Natural killer cell treated with Interleukin-12 subunit alpha and Interleukin-12 subunit beta and Interleukin-15 and Interleukin-18, amount 100 ng/mL, for 72 hours (primary cell): ENCODE measurements at regions not wholly inside any gene's neighbourhood (a gene's known extent, or its start where the extent isn't known, plus 50 kb on each side); places are given as distances from the start of the nearest gene placed in this dataset.
"Not testable (repeated sequence)": the region's sequence is repeated elsewhere in the genome, so short reads cannot be mapped to it uniquely, and the experiment has no call there.

Experiments used
- ATAC-seq, 2 donors: fragments of 150-1000 bp; cut with Tn5 transposase in 1 of 2; sonication (Bioruptor Pico), chemical (Tn5 transposase) in 1 of 2; 2 replicates each; pipeline ENCODE4 v1.10.0; 2021
- DNase-seq: peaks from one replicate; pipeline ENCODE4 v3.0.0; 2022; ENCODE audit warnings: low spot score
- H3K27ac Mint-ChIP-seq, 2 donors: 1 replicate in 1 of 2; 2 replicates in 1 of 2; pipeline ENCODE4 v1.8.0; 2022; ENCODE audit warnings: mixed read lengths in 2 of 2, mild to moderate bottlenecking in 1 of 2, moderate library complexity in 1 of 2
- H3K27me3 Mint-ChIP-seq, 2 donors: 1 replicate in 1 of 2; 2 replicates in 1 of 2; pipeline ENCODE4 v1.8.0; 2022; ENCODE audit warnings: mixed read lengths in 2 of 2
- H3K36me3 Mint-ChIP-seq: one replicate; pipeline ENCODE4 v1.8.0; 2022; ENCODE audit warnings: mixed read lengths
- H3K4me1 Mint-ChIP-seq, 2 donors: 1 replicate in 1 of 2; 2 replicates in 1 of 2; pipeline ENCODE4 v1.8.0; 2022; ENCODE audit warnings: low read depth in 2 of 2, mixed read lengths in 2 of 2, mild to moderate bottlenecking in 1 of 2
- H3K4me3 Mint-ChIP-seq: one replicate; pipeline ENCODE4 v1.8.0; 2022; ENCODE audit warnings: mixed read lengths
- H3K9me3 Mint-ChIP-seq: 2 replicates; pipeline ENCODE4 v1.8.0; 2022; ENCODE audit warnings: mixed read lengths

- not testable (repeated sequence) for ATAC-seq, H3K27ac Mint-ChIP-seq, DNase-seq, H3K27me3 Mint-ChIP-seq, H3K4me1 Mint-ChIP-seq, H3K4me3 Mint-ChIP-seq
- Mint-ChIP-seq H3K36me3 (peaks cover 15% of the 10 kb centered on the region), H3K9me3 (peaks cover 26% of the 10 kb centered on the region)
Measured at GRCh38 chr4:85216571-85216970, 250.1 kb upstream of the WDFY3 start.

DNA sequence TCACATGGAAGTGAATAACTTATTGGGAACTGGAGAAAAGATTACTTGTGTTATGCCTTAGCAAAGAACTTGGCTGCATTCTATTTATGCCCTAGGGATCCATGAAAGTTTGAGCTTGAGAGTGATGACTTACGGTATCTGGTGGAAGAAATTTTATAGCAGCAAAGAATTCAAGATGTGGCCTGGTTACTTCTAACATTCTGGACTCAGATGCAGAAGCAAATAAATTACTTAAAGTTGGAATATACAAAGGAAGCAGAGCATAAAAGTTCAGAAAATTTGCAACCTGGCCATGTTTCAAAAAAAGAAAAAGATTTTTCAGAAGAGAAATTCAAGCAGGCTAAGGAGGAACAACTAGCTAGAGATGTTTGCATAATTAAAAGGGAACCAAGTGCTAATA is 252.3 kb upstream of the WDFY3 start:
- DNase-seq = no peak
- H3K27me3 Mint-ChIP-seq = no peaks in the 10 kb centered on the region
- H3K27ac Mint-ChIP-seq = no peak overlapping the region
- no peaks in the 10 kb centered on the region for H3K4me1 Mint-ChIP-seq
- H3K36me3 Mint-ChIP-seq = peaks cover 20% of the 10 kb centered on the region
- no peak overlapping the region for H3K4me3 Mint-ChIP-seq
- no peak for ATAC-seq
- peaks cover 18% of the 10 kb centered on the region for H3K9me3 Mint-ChIP-seq

GRCh38 chr4:85221606-85222005 is 253.3 kb upstream of the ARHGAP24 start:
- Mint-ChIP-seq H3K9me3 (peaks cover 39% of the 10 kb centered on the region), H3K27ac (no peak overlapping the region), H3K27me3 (no peaks in the 10 kb centered on the region), H3K4me3 (no peak overlapping the region), H3K4me1 (no peaks in the 10 kb centered on the region), H3K36me3 (peaks cover 20% of the 10 kb centered on the region)
- ATAC-seq (no peak), DNase-seq (no peak)

GRCh38 chr4:85222561-85222960 is 252.4 kb upstream of the ARHGAP24 start:
- Mint-ChIP-seq H3K27me3 (no peaks in the 10 kb centered on the region), H3K4me1 (no peaks in the 10 kb centered on the region), H3K27ac (no peak overlapping the region), H3K4me3 (no peak overlapping the region), H3K36me3 (peaks cover 19% of the 10 kb centered on the region), H3K9me3 (peaks cover 40% of the 10 kb centered on the region)
- DNase-seq (no peak), ATAC-seq (no peak)

- H3K27ac Mint-ChIP-seq = no peak overlapping the region
- DNase-seq = peak; percentile 26
- no peaks in the 10 kb centered on the region for H3K4me1 Mint-ChIP-seq
- peaks cover 6% of the 10 kb centered on the region for H3K36me3 Mint-ChIP-seq
- peaks cover 35% of the 10 kb centered on the region for H3K9me3 Mint-ChIP-seq
- H3K4me3 Mint-ChIP-seq = no peak overlapping the region
- no peaks in the 10 kb centered on the region for H3K27me3 Mint-ChIP-seq
- no peak for ATAC-seq
Measured at GRCh38 chr4:85228264-85228663, 246.7 kb upstream of the ARHGAP24 start.

- DNase-seq (no peak), ATAC-seq (no peak)
- Mint-ChIP-seq H3K27ac (no peak overlapping the region), H3K36me3 (no peaks in the 10 kb centered on the region), H3K9me3 (peaks cover 8% of the 10 kb centered on the region), H3K4me1 (no peaks in the 10 kb centered on the region), H3K27me3 (no peaks in the 10 kb centered on the region), H3K4me3 (no peak overlapping the region)
Measured at GRCh38 chr4:85233516-85233915, 241.4 kb upstream of the ARHGAP24 start.

DNA sequence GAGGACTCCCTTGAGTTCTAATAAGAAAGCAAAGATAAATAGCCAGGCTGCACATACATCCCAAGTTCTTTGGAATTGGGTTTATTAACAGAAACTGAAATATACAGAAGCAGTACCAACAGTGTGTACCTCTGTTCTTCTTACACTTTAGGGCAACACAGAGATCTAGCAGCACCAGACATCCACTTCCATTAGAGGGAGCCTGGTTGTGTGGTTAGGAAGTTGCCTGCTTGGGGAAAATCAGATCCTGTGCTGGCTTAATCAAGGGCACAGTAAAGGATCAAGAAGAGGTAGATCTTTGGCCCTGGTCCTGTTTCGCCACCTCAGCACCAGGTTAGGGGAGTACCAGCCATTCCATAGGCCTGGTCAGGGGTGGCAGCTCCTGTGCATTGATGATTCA is 231.1 kb upstream of the ARHGAP24 start:
- DNase-seq (no peak), ATAC-seq (no peak)
- H3K36me3 Mint-ChIP-seq = peaks cover 8% of the 10 kb centered on the region
- no peak overlapping the region for H3K4me3 Mint-ChIP-seq
- peaks cover 29% of the 10 kb centered on the region for H3K9me3 Mint-ChIP-seq
- H3K4me1 Mint-ChIP-seq = no peaks in the 10 kb centered on the region
- no peaks in the 10 kb centered on the region for H3K27me3 Mint-ChIP-seq
- H3K27ac Mint-ChIP-seq = no peak overlapping the region

DNA sequence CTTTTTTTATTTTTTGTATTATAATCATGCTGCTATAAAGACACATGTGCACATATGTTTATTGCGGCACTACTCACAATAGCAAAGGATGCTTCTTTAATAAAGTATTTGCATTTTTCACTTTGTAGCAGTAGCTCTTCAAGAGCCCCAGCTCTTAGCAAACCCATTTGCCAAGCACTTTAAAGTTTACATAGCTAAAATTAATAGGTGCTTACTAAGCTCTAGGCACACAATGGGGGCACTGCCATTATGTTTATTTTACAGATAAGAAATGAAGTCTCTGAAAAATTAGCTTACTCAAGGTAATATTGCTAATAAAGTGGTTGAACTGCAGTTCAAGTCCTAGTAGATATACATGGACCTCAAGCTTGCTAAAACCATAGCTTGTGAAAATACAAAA is 230.3 kb upstream of the ARHGAP24 start:
- Mint-ChIP-seq H3K4me3 (no peak overlapping the region), H3K4me1 (no peaks in the 10 kb centered on the region), H3K27ac (no peak overlapping the region), H3K27me3 (no peaks in the 10 kb centered on the region), H3K36me3 (peaks cover 8% of the 10 kb centered on the region), H3K9me3 (peaks cover 24% of the 10 kb centered on the region)
- DNase-seq (no peak), ATAC-seq (no peak)

DNA sequence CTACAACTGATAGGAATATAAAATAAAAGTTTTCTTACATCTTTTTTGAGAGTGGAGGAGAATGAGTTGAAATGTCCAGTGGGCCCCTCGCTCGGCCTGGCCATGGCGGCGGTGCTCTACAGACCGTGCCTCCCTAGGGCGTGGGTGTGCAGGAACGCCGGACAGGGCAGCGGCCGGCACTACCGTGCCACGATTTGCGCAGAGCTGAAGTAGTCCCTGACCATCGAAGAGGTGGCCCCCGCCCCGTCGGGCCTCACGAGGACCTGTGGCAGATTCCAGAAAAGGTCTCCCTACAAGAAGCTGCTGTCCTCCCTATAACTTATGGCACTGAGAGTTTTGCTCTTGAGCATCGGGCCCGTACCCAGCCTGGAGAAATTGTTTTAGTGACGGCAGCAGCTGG is 228.9 kb upstream of the ARHGAP24 start:
- peaks cover 26% of the 10 kb centered on the region for H3K9me3 Mint-ChIP-seq
- peaks cover 8% of the 10 kb centered on the region for H3K36me3 Mint-ChIP-seq
- no peak overlapping the region for H3K4me3 Mint-ChIP-seq
- DNase-seq = no peak
- H3K27me3 Mint-ChIP-seq = no peaks in the 10 kb centered on the region
- H3K27ac Mint-ChIP-seq = no peak overlapping the region
- ATAC-seq = no peak
- no peaks in the 10 kb centered on the region for H3K4me1 Mint-ChIP-seq

- Mint-ChIP-seq H3K27me3 (no peaks in the 10 kb centered on the region), H3K27ac (no peak overlapping the region), H3K4me3 (no peak overlapping the region), H3K4me1 (no peaks in the 10 kb centered on the region), H3K9me3 (peaks cover 35% of the 10 kb centered on the region), H3K36me3 (peaks cover 11% of the 10 kb centered on the region)
- DNase-seq (no peak), ATAC-seq (no peak)
Measured at GRCh38 chr4:85250852-85251251, 224.1 kb upstream of the ARHGAP24 start.

DNA sequence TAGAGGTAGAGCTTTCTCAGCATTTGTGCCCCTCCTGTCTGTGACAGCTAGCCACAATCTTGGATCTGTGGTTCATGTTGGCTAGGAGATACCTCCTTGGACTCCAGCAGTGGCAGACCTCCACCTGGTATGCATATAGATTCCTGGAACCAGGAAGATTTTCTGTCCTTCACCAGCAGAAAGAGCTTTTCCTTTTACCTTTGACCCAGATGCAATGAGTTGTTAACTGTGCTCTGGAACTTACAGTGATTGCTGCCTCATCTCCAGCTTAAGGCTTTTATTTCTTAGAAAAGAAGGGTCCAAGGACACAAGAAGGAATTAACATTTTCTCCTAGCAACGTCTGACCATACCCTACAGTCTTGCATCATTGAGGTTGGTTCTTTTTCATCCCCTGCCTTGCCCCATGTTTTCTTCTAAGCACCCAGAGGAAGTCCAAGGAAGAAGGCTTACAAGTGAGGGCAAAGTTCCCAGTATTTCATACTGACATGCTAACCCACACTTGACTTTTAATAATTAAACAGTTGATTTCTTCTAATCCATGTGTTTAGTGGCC is 217.1 kb upstream of the ARHGAP24 start:
- ATAC-seq = no peak
- Mint-ChIP-seq H3K4me1 (no peaks in the 10 kb centered on the region), H3K36me3 (peaks cover 8% of the 10 kb centered on the region), H3K27me3 (no peaks in the 10 kb centered on the region), H3K27ac (no peak overlapping the region), H3K4me3 (no peak overlapping the region), H3K9me3 (peaks cover 17% of the 10 kb centered on the region)
- DNase-seq = no peak

DNA sequence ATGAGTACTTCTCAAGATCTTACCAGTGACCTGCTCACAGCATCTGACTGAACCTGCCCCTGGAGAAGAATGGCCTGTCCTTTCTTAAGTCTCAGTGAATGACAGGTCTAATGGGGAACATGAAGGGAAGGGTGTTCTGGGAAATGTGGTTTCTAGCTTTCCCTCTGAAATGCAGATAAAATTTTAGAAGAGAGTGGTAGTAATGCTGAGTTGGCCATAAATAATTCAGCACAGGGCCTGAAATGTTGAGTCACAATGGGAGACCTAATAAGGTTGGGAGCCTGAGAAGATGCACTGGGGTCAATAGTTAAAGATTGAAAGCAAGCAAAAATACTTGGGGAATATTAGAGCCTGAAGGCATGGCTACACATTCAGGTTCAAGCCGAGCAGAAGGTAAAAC is 214.9 kb upstream of the ARHGAP24 start:
- DNase-seq (no peak), ATAC-seq (no peak)
- peaks cover 8% of the 10 kb centered on the region for H3K36me3 Mint-ChIP-seq
- H3K9me3 Mint-ChIP-seq = peaks cover 10% of the 10 kb centered on the region
- H3K4me1 Mint-ChIP-seq = no peaks in the 10 kb centered on the region
- H3K4me3 Mint-ChIP-seq = no peak overlapping the region
- no peaks in the 10 kb centered on the region for H3K27me3 Mint-ChIP-seq
- H3K27ac Mint-ChIP-seq = no peak overlapping the region

DNA sequence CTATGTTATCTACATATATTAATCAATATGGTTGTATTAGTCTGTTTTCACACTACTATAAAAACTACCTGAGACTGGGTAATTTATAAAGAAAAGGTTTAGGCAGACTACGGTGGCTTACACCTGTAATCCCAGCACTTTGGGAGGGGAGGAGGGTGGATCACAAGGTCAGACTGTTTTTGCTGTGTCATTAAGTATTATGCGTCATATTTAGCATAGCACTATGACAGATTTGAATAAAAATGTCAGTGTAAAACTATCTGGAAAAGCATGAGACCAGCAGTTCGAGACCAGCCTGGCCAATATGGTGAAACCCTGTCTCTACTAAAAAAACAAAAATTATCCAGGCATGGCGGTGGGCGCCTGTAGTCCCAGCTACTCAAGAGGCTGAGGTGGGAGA is 209.7 kb upstream of the ARHGAP24 start:
- Mint-ChIP-seq H3K9me3 (peaks cover 10% of the 10 kb centered on the region), H3K27ac (no peak overlapping the region), H3K4me3 (no peak overlapping the region), H3K4me1 (no peaks in the 10 kb centered on the region), H3K36me3 (no peaks in the 10 kb centered on the region), H3K27me3 (no peaks in the 10 kb centered on the region)
- ATAC-seq = no peak
- no peak for DNase-seq

DNA sequence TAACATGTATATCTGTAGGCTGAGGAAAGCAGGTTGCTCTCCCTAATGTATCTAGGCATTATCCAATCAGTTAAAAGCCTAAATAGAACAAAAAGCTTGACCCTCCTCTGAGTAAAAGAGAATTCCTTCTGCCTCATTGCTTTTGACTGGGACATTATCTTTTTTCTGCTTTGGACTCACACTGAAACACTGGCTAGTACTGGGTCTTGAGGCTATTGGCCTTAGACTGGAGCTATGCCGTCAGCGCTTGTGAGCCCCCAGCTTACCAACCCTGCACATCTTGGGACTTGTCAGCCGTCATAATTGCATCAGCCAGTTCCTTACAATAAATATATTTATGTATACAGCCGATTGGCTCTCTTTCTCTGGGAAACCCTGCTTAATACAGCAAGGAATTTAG is 206.8 kb upstream of the ARHGAP24 start:
- peaks cover 10% of the 10 kb centered on the region for H3K36me3 Mint-ChIP-seq
- H3K4me3 Mint-ChIP-seq = no peak overlapping the region
- ATAC-seq = no peak
- peaks cover 10% of the 10 kb centered on the region for H3K9me3 Mint-ChIP-seq
- DNase-seq = no peak
- H3K27ac Mint-ChIP-seq = no peak overlapping the region
- no peaks in the 10 kb centered on the region for H3K4me1 Mint-ChIP-seq
- H3K27me3 Mint-ChIP-seq = no peaks in the 10 kb centered on the region

DNA sequence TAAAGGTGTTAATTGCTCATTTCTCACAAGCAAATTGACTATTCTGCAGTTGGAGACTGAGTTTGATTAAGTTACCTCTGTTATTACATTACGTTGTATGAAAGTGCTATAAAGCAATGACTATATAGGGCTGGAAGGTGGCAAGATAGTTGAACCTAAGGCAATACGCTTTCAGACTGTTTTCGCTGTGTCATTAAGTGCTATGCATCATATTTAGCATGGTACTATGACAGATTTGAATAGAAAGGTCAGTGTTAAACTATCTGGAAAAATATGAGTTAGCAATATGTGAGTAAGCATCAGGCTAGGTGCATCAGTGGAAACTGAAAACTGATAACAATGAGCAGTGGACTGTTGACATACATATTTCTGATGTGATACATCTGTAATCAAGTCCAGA is 206.0 kb upstream of the ARHGAP24 start:
- DNase-seq (no peak), ATAC-seq (no peak)
- H3K27ac Mint-ChIP-seq = no peak overlapping the region
- H3K9me3 Mint-ChIP-seq = peaks cover 15% of the 10 kb centered on the region
- peaks cover 15% of the 10 kb centered on the region for H3K36me3 Mint-ChIP-seq
- no peaks in the 10 kb centered on the region for H3K4me1 Mint-ChIP-seq
- no peak overlapping the region for H3K4me3 Mint-ChIP-seq
- no peaks in the 10 kb centered on the region for H3K27me3 Mint-ChIP-seq
